ENCODE measurements at regions not wholly inside any gene's neighbourhood (a gene's known extent, or its start where the extent isn't known, plus 50 kb on each side); places are given as distances from the start of the nearest gene placed in this dataset.

DNA sequence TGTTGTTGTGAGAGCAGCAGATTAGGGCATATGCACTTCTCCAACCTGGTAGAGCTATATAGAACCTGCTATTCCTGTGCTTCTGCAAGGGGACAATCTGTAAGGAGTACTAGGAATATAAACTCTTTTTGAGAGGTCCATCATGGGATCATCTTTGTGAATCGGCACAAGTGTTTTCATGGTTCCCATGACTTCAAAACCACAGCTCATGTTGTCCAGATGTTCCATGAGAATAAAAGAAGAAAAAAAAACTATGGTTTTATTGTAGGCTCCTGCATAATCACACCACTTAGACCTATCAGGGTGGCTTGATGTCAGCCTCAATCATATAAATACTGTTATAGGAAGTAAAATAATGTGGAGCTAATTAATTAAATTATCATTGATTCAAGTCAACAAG is 311.4 kb upstream of the ATP2B1 start:
- Histone ChIP-seq H3K4me1 (ENCODE audit: control insufficient read depth, insufficient read depth, low read length) (no peaks in the 10 kb centered on the region), H3K36me3 (ENCODE audit: control insufficient read depth, insufficient read depth, low read length) (no peaks in the 10 kb centered on the region), H3K27ac (ENCODE audit: insufficient read depth, low read depth, low read length, poor library complexity, severe bottlenecking) (no peak overlapping the region), H3K27me3 (ENCODE audit: control insufficient read depth, insufficient read depth, low read length, poor library complexity, severe bottlenecking) (no peaks in the 10 kb centered on the region), H3K4me3 (ENCODE audit: insufficient read depth, low read depth, low read length) (no peak overlapping the region), H3K9me3 (ENCODE audit: control insufficient read depth, low read length) (no peaks in the 10 kb centered on the region)
- 87 to 100% methylated on average over 1 of the region's 1 CpG for WGBS, 2 experiments

GRCh38 chr12:90017316-90017715 is 308.7 kb upstream of the ATP2B1 start:
- H3K4me3 ChIP-seq (ENCODE audit: insufficient read depth, low read depth, low read length), result no peak overlapping the region
- no peaks in the 10 kb centered on the region for H3K36me3 ChIP-seq (ENCODE audit: control insufficient read depth, insufficient read depth, low read length)
- H3K27ac ChIP-seq (ENCODE audit: insufficient read depth, low read depth, low read length, poor library complexity, severe bottlenecking), result no peak overlapping the region
- 100% methylated on average over 2 of the region's 2 CpGs; no CpG with 5 or more reads in 1 of the 2 experiments for WGBS, 2 experiments
- no peaks in the 10 kb centered on the region for H3K9me3 ChIP-seq (ENCODE audit: control insufficient read depth, low read length)
- H3K4me1 ChIP-seq (ENCODE audit: control insufficient read depth, insufficient read depth, low read length), result no peaks in the 10 kb centered on the region
- no peaks in the 10 kb centered on the region for H3K27me3 ChIP-seq (ENCODE audit: control insufficient read depth, insufficient read depth, low read length, poor library complexity, severe bottlenecking)

- H3K36me3 ChIP-seq (ENCODE audit: control insufficient read depth, insufficient read depth, low read length), result no peaks in the 10 kb centered on the region
- H3K27me3 ChIP-seq (ENCODE audit: control insufficient read depth, insufficient read depth, low read length, poor library complexity, severe bottlenecking), result no peaks in the 10 kb centered on the region
- no peaks in the 10 kb centered on the region for H3K4me1 ChIP-seq (ENCODE audit: control insufficient read depth, insufficient read depth, low read length)
- whole genome bisulfite sequencing, 2 experiments, result 87 to 89% methylated on average over 1 of the region's 1 CpG
- no peaks in the 10 kb centered on the region for H3K9me3 ChIP-seq (ENCODE audit: control insufficient read depth, low read length)
- no peak overlapping the region for H3K27ac ChIP-seq (ENCODE audit: insufficient read depth, low read depth, low read length, poor library complexity, severe bottlenecking)
- H3K4me3 ChIP-seq (ENCODE audit: insufficient read depth, low read depth, low read length), result no peak overlapping the region
Measured at GRCh38 chr12:90015228-90015627, 306.6 kb upstream of the ATP2B1 start.

GRCh38 chr12:90013409-90013808 is 304.8 kb upstream of the ATP2B1 start:
- H3K36me3 ChIP-seq (ENCODE audit: control insufficient read depth, insufficient read depth, low read length), result no peaks in the 10 kb centered on the region
- H3K9me3 ChIP-seq (ENCODE audit: control insufficient read depth, low read length), result no peaks in the 10 kb centered on the region
- H3K27me3 ChIP-seq (ENCODE audit: control insufficient read depth, insufficient read depth, low read length, poor library complexity, severe bottlenecking), result no peaks in the 10 kb centered on the region
- no peaks in the 10 kb centered on the region for H3K4me1 ChIP-seq (ENCODE audit: control insufficient read depth, insufficient read depth, low read length)
- no peak overlapping the region for H3K27ac ChIP-seq (ENCODE audit: insufficient read depth, low read depth, low read length, poor library complexity, severe bottlenecking)
- no peak overlapping the region for H3K4me3 ChIP-seq (ENCODE audit: insufficient read depth, low read depth, low read length)

DNA sequence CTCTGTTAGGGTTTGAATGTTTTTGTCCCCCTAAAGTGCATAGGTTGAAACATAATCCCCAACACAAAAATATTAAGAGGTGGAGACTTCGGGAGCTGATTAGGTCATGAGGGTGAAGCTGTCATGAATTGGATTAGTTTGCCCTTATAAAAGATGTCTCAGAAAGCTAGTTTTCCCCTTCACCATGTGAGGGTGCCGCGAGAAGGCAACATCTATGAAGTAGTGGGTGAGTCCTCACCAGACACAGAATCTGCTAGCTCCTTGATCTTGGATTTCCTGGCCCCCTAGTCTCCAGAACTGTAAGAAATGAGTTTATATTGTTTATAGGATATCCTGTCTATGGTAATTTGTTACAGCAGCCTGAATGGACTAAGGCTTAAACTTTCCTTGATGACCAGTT is 301.5 kb upstream of the ATP2B1 start:
- H3K4me1 ChIP-seq (ENCODE audit: control insufficient read depth, insufficient read depth, low read length), result no peaks in the 10 kb centered on the region
- no peak overlapping the region for H3K27ac ChIP-seq (ENCODE audit: insufficient read depth, low read depth, low read length, poor library complexity, severe bottlenecking)
- 94 to 96% methylated on average over 3 of the region's 3 CpGs for WGBS, 2 experiments
- H3K9me3 ChIP-seq (ENCODE audit: control insufficient read depth, low read length), result no peaks in the 10 kb centered on the region
- H3K27me3 ChIP-seq (ENCODE audit: control insufficient read depth, insufficient read depth, low read length, poor library complexity, severe bottlenecking), result no peaks in the 10 kb centered on the region
- no peak overlapping the region for H3K4me3 ChIP-seq (ENCODE audit: insufficient read depth, low read depth, low read length)
- no peaks in the 10 kb centered on the region for H3K36me3 ChIP-seq (ENCODE audit: control insufficient read depth, insufficient read depth, low read length)

GRCh38 chr12:90008277-90008676 is 299.6 kb upstream of the ATP2B1 start:
- 98 to 100% methylated on average over 1 to 3 of the region's 3 CpGs for WGBS, 2 experiments

DNA sequence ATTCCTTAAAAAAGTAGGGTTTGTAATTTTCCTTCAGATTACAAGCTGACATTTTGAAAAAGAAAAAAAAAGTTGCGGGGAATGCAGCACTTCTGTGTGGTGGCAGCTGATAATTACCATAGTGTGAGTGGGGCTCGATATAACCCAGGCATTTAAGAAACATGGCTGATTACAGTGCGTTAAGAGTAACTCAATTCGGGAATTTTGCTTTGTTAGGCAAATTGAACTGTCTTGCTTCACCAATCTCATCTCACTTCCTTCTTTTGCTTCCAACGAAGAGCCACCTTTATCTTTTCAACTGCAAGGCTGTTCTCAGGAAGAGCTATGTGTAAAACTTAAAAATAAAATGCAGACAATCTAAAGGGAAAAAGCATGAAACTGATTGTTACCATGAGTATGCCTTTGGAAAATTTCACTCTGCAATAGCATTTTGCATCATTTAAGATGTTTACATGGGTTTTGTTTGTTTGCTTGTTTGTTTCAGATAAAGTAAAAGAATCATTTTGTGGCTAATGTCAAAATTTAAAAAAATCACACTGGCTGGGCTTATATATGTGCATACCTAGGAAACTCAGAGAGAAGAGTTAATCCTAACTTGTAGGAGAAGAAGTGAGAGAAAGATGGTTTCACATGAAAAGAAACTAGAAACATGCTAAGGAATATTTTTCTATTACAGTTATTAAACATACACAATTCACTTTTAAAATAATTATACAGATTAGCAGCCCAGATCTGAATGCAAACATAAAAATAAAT is 295.9 kb upstream of the ATP2B1 start:
- no peaks in the 10 kb centered on the region for H3K4me1 ChIP-seq (ENCODE audit: control insufficient read depth, insufficient read depth, low read length)
- no peaks in the 10 kb centered on the region for H3K27me3 ChIP-seq (ENCODE audit: control insufficient read depth, insufficient read depth, low read length, poor library complexity, severe bottlenecking)
- no peak overlapping the region for H3K4me3 ChIP-seq (ENCODE audit: insufficient read depth, low read depth, low read length)
- WGBS, 2 experiments, result 64 to 76% methylated on average over 4 to 5 of the region's 5 CpGs
- H3K27ac ChIP-seq (ENCODE audit: insufficient read depth, low read depth, low read length, poor library complexity, severe bottlenecking), result no peak overlapping the region
- no peaks in the 10 kb centered on the region for H3K36me3 ChIP-seq (ENCODE audit: control insufficient read depth, insufficient read depth, low read length)
- no peaks in the 10 kb centered on the region for H3K9me3 ChIP-seq (ENCODE audit: control insufficient read depth, low read length)

More at GRCh38 chr12:90008277-90008676, 299.6 kb upstream of the ATP2B1 start:
- Histone ChIP-seq H3K9me3 (ENCODE audit: control insufficient read depth, low read length) (no peaks in the 10 kb centered on the region), H3K27ac (ENCODE audit: insufficient read depth, low read depth, low read length, poor library complexity, severe bottlenecking) (no peak overlapping the region), H3K36me3 (ENCODE audit: control insufficient read depth, insufficient read depth, low read length) (no peaks in the 10 kb centered on the region), H3K27me3 (ENCODE audit: control insufficient read depth, insufficient read depth, low read length, poor library complexity, severe bottlenecking) (no peaks in the 10 kb centered on the region), H3K4me3 (ENCODE audit: insufficient read depth, low read depth, low read length) (no peak overlapping the region), H3K4me1 (ENCODE audit: control insufficient read depth, insufficient read depth, low read length) (no peaks in the 10 kb centered on the region)

GRCh38 chr12:90003688-90004087 is 295.1 kb upstream of the ATP2B1 start:
- Histone ChIP-seq H3K9me3 (ENCODE audit: control insufficient read depth, low read length) (no peaks in the 10 kb centered on the region), H3K36me3 (ENCODE audit: control insufficient read depth, insufficient read depth, low read length) (no peaks in the 10 kb centered on the region), H3K27ac (ENCODE audit: insufficient read depth, low read depth, low read length, poor library complexity, severe bottlenecking) (no peak overlapping the region), H3K4me1 (ENCODE audit: control insufficient read depth, insufficient read depth, low read length) (no peaks in the 10 kb centered on the region), H3K4me3 (ENCODE audit: insufficient read depth, low read depth, low read length) (no peak overlapping the region), H3K27me3 (ENCODE audit: control insufficient read depth, insufficient read depth, low read length, poor library complexity, severe bottlenecking) (no peaks in the 10 kb centered on the region)
- no CpG with 5 or more reads among the region's 1 CpG for WGBS, 2 experiments

GRCh38 chr12:90000721-90001120 is 292.1 kb upstream of the ATP2B1 start:
- Histone ChIP-seq H3K36me3 (ENCODE audit: control insufficient read depth, insufficient read depth, low read length) (no peaks in the 10 kb centered on the region), H3K27ac (ENCODE audit: insufficient read depth, low read depth, low read length, poor library complexity, severe bottlenecking) (no peak overlapping the region), H3K4me1 (ENCODE audit: control insufficient read depth, insufficient read depth, low read length) (no peaks in the 10 kb centered on the region), H3K4me3 (ENCODE audit: insufficient read depth, low read depth, low read length) (no peak overlapping the region), H3K9me3 (ENCODE audit: control insufficient read depth, low read length) (no peaks in the 10 kb centered on the region), H3K27me3 (ENCODE audit: control insufficient read depth, insufficient read depth, low read length, poor library complexity, severe bottlenecking) (no peaks in the 10 kb centered on the region)
- WGBS, 2 experiments, result 86 to 90% methylated on average over 2 to 3 of the region's 3 CpGs

- H3K36me3 ChIP-seq (ENCODE audit: control insufficient read depth, insufficient read depth, low read length), result no peaks in the 10 kb centered on the region
- no peak overlapping the region for H3K27ac ChIP-seq (ENCODE audit: insufficient read depth, low read depth, low read length, poor library complexity, severe bottlenecking)
- H3K9me3 ChIP-seq (ENCODE audit: control insufficient read depth, low read length), result no peaks in the 10 kb centered on the region
- H3K27me3 ChIP-seq (ENCODE audit: control insufficient read depth, insufficient read depth, low read length, poor library complexity, severe bottlenecking), result no peaks in the 10 kb centered on the region
- H3K4me1 ChIP-seq (ENCODE audit: control insufficient read depth, insufficient read depth, low read length), result no peaks in the 10 kb centered on the region
- 88 to 90% methylated on average over 2 of the region's 2 CpGs for WGBS, 2 experiments
- no peak overlapping the region for H3K4me3 ChIP-seq (ENCODE audit: insufficient read depth, low read depth, low read length)
Measured at GRCh38 chr12:89999699-90000505, 291.3 kb upstream of the ATP2B1 start.
